ENCODE measurements at regions not wholly inside any gene's neighbourhood (a gene's known extent, or its start where the extent isn't known, plus 50 kb on each side); places are given as distances from the start of the nearest gene placed in this dataset.
"Not testable (repeated sequence)": the region's sequence is repeated elsewhere in the genome, so short reads cannot be mapped to it uniquely, and the experiment has no call there.

DNA sequence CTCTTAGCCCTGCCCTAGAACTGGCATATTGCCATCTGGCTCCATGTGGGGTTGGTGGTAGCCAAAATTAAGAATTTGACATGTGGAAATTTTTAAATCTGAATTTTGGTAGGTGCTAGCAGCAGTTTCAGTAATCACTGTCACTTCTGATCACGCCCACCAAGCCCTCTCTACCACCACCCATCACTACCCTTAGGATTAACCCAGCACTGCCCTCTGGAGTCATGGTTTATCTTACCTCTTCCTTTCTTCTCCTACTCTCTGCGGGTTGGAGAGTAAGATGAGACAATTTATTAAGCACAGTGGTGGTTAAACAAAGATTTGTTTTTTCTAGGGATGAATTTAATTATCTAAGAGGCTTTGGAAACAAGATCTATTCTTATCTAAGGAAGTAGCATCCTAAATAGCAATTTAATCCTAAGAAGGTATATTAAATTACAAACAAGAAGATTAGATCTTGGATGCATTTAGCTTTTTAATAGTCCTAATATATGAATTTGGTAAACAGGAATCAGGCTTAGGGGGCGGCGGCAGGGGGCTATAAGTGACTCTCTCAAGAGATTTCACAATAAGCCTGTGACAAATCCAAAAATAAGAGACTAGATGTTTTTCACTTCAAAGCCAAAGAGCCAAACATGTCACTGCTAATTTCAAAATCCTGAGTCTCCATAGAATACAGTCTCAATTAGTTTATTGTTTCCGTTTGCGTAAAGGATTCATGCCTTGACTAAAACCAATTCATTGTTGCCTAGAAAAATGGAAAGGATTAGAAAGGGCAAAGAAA lies 498.4 kb upstream of the UBE2E2 start:
- no peak for DNase-seq
- H3K9me3 ChIP-seq: peaks cover 0 to 6% (median 3%) of the 10 kb centered on the region in 4 donors
- H3K36me3 ChIP-seq: no peaks in the 10 kb centered on the region
- TF ChIP-seq POLR2AphosphoS5 (IDR thresholded peaks at IDR 0.05) (no peak), CTCF (IDR thresholded peaks at IDR 0.05) (no peak)
- no peaks in the 10 kb centered on the region for H3K27me3 ChIP-seq
- intact Hi-C loops (cut with DNase I): no loop called here
- H3K27ac ChIP-seq: no peak overlapping the region
- H3K4me3 ChIP-seq: no peak overlapping the region
- H3K4me1 ChIP-seq: no peaks in the 10 kb centered on the region
- WGBS, 2 donors: 79 to 82% methylated on average over 6 of the region's 6 CpGs

DNA sequence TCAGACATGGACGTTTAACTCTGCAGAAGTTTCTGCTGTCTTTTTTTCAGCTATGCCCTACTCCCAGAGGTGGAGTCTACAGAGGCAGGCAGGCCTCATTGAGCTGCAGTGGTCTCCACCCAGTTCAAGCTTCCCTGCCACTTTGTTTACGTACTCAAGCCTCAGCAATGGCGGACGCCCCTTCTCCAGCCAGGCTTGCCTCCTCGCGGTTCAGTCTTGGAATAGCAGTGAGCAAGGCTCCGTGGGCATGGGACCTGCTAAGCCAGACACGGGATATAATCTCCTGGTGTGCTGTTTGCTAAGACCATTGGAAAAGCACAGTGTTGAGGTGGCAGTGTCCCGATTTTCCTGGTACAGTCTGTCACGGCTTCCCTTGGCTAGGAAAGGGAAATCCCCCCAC lies 496.2 kb upstream of the UBE2E2 start:
- WGBS, 2 donors: 90 to 94% methylated on average over 10 of the region's 10 CpGs

DNA sequence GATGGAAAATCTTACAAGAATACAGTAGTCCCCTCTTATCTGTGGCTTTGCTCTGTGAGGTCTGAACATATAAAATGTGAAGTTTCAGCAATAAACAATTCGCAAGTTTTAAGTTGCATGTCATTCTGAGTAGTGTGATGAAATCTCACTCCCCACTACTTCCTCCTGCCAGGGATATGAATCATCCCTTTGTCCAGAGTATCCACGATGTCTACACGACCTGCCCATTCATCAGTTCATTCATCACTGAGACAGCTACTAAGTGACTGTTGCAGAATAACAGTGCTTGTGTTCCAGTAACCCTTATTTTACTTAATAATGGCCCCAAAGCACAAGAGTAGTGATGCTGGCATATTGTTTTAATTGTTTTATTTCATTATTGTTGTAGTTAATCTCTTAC lies 489.2 kb upstream of the UBE2E2 start:
- intact Hi-C loops (cut with DNase I): no loop called here
- Histone ChIP-seq H3K4me3 (no peak overlapping the region), H3K27ac (no peak overlapping the region), H3K36me3 (no peaks in the 10 kb centered on the region), H3K27me3 (no peaks in the 10 kb centered on the region), H3K4me1 (no peaks in the 10 kb centered on the region), H3K9me3 (no peaks in the 10 kb centered on the region)
- WGBS, 2 donors: 9 to 11% methylated on average over 3 of the region's 3 CpGs
- TF ChIP-seq CTCF (IDR thresholded peaks at IDR 0.05) (no peak), POLR2A (IDR thresholded peaks at IDR 0.05) (no peak), EP300 (IDR thresholded peaks at IDR 0.05) (no peak), POLR2AphosphoS5 (IDR thresholded peaks at IDR 0.05) (no peak)
- DNase-seq: no peak

More for the DNA sequence above, 496.2 kb upstream of the UBE2E2 start:
- H3K27me3 ChIP-seq; intact Hi-C loops (cut with DNase I); H3K9me3 ChIP-seq; H3K4me1 ChIP-seq; DNase-seq; H3K36me3 ChIP-seq; H3K27ac ChIP-seq; H3K4me3 ChIP-seq: not testable (repeated sequence)

DNA sequence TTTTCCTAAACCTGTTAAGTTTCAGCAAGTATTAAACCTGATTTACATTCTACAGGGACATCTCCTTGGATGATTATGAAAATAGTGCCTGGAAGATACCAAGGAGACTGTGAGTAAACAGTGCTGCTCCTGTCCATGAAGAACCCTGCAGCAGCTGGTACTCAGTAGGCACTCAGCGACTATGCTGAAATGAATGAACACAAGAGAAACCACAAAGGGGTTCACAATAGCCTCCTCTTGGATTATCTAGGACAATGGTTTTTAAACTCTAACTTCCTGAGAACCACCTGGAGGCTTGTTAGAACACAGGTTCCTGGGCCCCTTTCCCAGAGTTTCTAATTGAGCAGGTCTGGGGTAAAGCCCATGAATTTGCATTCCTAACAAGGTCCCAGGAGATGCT lies 488.4 kb upstream of the UBE2E2 start:
- no peaks in the 10 kb centered on the region for H3K9me3 ChIP-seq
- no peaks in the 10 kb centered on the region for H3K4me1 ChIP-seq
- DNase-seq: no peak
- no peaks in the 10 kb centered on the region for H3K27me3 ChIP-seq
- WGBS, 2 donors: 75 to 91% methylated on average over 1 of the region's 1 CpG
- no peak overlapping the region for H3K4me3 ChIP-seq
- no peaks in the 10 kb centered on the region for H3K36me3 ChIP-seq
- intact Hi-C loops (cut with DNase I): no loop called here
- TF ChIP-seq POLR2A (IDR thresholded peaks at IDR 0.05) (no peak), POLR2AphosphoS5 (IDR thresholded peaks at IDR 0.05) (no peak), CTCF (IDR thresholded peaks at IDR 0.05) (no peak), EP300 (IDR thresholded peaks at IDR 0.05) (no peak)
- H3K27ac ChIP-seq: no peak overlapping the region

DNA sequence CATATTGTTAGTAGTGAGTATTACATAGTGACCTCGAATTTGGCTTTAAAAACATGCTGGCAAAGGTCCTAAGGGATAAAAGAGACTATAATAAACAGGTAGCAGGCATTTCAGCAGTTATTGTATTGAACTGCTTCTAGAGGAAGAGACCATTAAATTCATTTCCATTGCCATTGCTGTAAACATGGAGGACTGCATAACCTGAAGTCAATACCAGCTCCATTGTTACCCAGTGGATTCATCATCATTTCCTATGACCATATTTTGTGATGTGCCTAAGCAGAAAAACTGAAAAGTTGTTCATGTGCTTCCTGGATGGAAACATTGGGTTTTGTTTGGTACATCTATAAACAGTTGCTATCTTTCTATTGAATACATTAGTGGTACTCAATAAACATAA lies 482.5 kb upstream of the UBE2E2 start:
- Histone ChIP-seq H3K4me1 (no peaks in the 10 kb centered on the region), H3K27me3 (no peaks in the 10 kb centered on the region), H3K9me3 (no peaks in the 10 kb centered on the region), H3K27ac (no peak overlapping the region), H3K4me3 (no peak overlapping the region), H3K36me3 (no peaks in the 10 kb centered on the region)
- intact Hi-C loops (cut with DNase I): no loop called here
- TF ChIP-seq POLR2A (IDR thresholded peaks at IDR 0.05) (no peak), EP300 (IDR thresholded peaks at IDR 0.05) (no peak), POLR2AphosphoS5 (IDR thresholded peaks at IDR 0.05) (no peak), CTCF (IDR thresholded peaks at IDR 0.05) (no peak)
- 15 to 32% methylated on average over 1 of the region's 1 CpG for WGBS, 2 donors
- DNase-seq: no peak
